Osteoblast (primary cell): ENCODE measurements at regions not wholly inside any gene's neighbourhood (a gene's known extent, or its start where the extent isn't known, plus 50 kb on each side); places are given as distances from the start of the nearest gene placed in this dataset.

Experiments used
- DNase-seq: peaks from one replicate; pipeline ENCODE4 v3.0.0; 2011; ENCODE audit warnings: low spot score, mixed read lengths; ENCODE audit not compliant: insufficient read length; ENCODE audit errors: missing footprints
- H2AFZ ChIP-seq: 2 replicates; pipeline ENCODE4 v1.6.0; 2011; ENCODE audit warnings: mild to moderate bottlenecking, low read length
- H3K27ac ChIP-seq: 2 replicates; pipeline ENCODE4 v1.5.1; 2011; ENCODE audit warnings: mild to moderate bottlenecking, low read depth, low read length, moderate library complexity
- H3K27me3 ChIP-seq: 2 replicates; pipeline ENCODE4 v1.6.0; 2012; ENCODE audit warnings: mild to moderate bottlenecking, control low read depth, inconsistent platforms, low read length, moderate library complexity; ENCODE audit not compliant: insufficient read depth
- H3K36me3 ChIP-seq: 2 replicates; pipeline ENCODE4 v1.5.1; 2011; ENCODE audit warnings: mild to moderate bottlenecking, low read length, control low read depth, moderate library complexity; ENCODE audit not compliant: insufficient read depth
- H3K4me1 ChIP-seq: 2 replicates; pipeline ENCODE4 v1.5.1; 2011; ENCODE audit warnings: mild to moderate bottlenecking, low read length, control low read depth, moderate library complexity; ENCODE audit not compliant: insufficient read depth
- H3K4me2 ChIP-seq: 2 replicates; pipeline ENCODE4 v1.6.0; 2011; ENCODE audit warnings: mild to moderate bottlenecking, low read length; ENCODE audit not compliant: insufficient read depth
- H3K4me3 ChIP-seq: fragments of 200-600 bp; sonication (generic); 3 replicates; pipeline ENCODE4 v1.5.1; 2012; ENCODE audit warnings: mild to moderate bottlenecking, low read length, inconsistent platforms; ENCODE audit not compliant: insufficient read depth
- H3K79me2 ChIP-seq: 2 replicates; pipeline ENCODE4 v1.6.0; 2012; ENCODE audit warnings: mild to moderate bottlenecking, low read length, control low read depth, inconsistent platforms; ENCODE audit not compliant: insufficient read depth
- H3K9me3 ChIP-seq: 2 replicates; pipeline ENCODE4 v1.5.1; 2011; ENCODE audit warnings: low read depth, low read length, control low read depth
- H4K20me1 ChIP-seq: 2 replicates; pipeline ENCODE4 v1.6.0; 2012; ENCODE audit warnings: mild to moderate bottlenecking, low read length, control low read depth; ENCODE audit not compliant: insufficient read depth
- CTCF ChIP-seq: IDR thresholded peaks from 2 replicates; pipeline ENCODE4 v1.5.1; 2011; ENCODE audit warnings: mild to moderate bottlenecking, low read depth, low read length, moderate library complexity; ENCODE audit errors: extremely low read depth

GRCh38 chr2:16351541-16351940, 314.1 kb downstream of the CYRIA start:
- H3K9me3 ChIP-seq = no peaks in the 10 kb centered on the region
- H3K4me3 ChIP-seq = no peak overlapping the region
- no peaks in the 10 kb centered on the region for H3K27me3 ChIP-seq
- no peaks in the 10 kb centered on the region for H3K36me3 ChIP-seq
- no peak for DNase-seq
- no peak overlapping the region for H2AFZ ChIP-seq
- TF ChIP-seq CTCF = no peak
- no peaks in the 10 kb centered on the region for H4K20me1 ChIP-seq
- H3K27ac ChIP-seq = no peak overlapping the region
- H3K79me2 ChIP-seq = no peaks in the 10 kb centered on the region
- no peak overlapping the region for H3K4me2 ChIP-seq
- no peaks in the 10 kb centered on the region for H3K4me1 ChIP-seq

- H3K27me3 ChIP-seq = no peaks in the 10 kb centered on the region
- H3K27ac ChIP-seq = no peak overlapping the region
- no peak for TF ChIP-seq CTCF
- no peak overlapping the region for H3K4me2 ChIP-seq
- no peaks in the 10 kb centered on the region for H3K9me3 ChIP-seq
- no peaks in the 10 kb centered on the region for H4K20me1 ChIP-seq
- H3K36me3 ChIP-seq = no peaks in the 10 kb centered on the region
- H3K4me1 ChIP-seq = no peaks in the 10 kb centered on the region
- H2AFZ ChIP-seq = no peak overlapping the region
- DNase-seq = no peak
- H3K79me2 ChIP-seq = no peaks in the 10 kb centered on the region
- no peak overlapping the region for H3K4me3 ChIP-seq
Measured at GRCh38 chr2:16351137-16351536, 314.5 kb downstream of the CYRIA start.

- no peaks in the 10 kb centered on the region for H3K79me2 ChIP-seq
- no peak for DNase-seq
- H3K27ac ChIP-seq = no peak overlapping the region
- no peak overlapping the region for H3K4me3 ChIP-seq
- H2AFZ ChIP-seq = no peak overlapping the region
- no peaks in the 10 kb centered on the region for H3K36me3 ChIP-seq
- no peaks in the 10 kb centered on the region for H3K4me1 ChIP-seq
- H3K4me2 ChIP-seq = no peak overlapping the region
- TF ChIP-seq CTCF = no peak
- H4K20me1 ChIP-seq = no peaks in the 10 kb centered on the region
- no peaks in the 10 kb centered on the region for H3K9me3 ChIP-seq
- H3K27me3 ChIP-seq = no peaks in the 10 kb centered on the region
Measured at GRCh38 chr2:16350211-16350610, 315.4 kb downstream of the CYRIA start.

GRCh38 chr2:16349811-16350210, 315.8 kb downstream of the CYRIA start:
- DNase-seq = no peak
- no peak overlapping the region for H3K4me3 ChIP-seq
- no peaks in the 10 kb centered on the region for H3K27me3 ChIP-seq
- H3K27ac ChIP-seq = no peak overlapping the region
- no peak for TF ChIP-seq CTCF
- no peak overlapping the region for H2AFZ ChIP-seq
- H3K36me3 ChIP-seq = no peaks in the 10 kb centered on the region
- H4K20me1 ChIP-seq = no peaks in the 10 kb centered on the region
- no peaks in the 10 kb centered on the region for H3K4me1 ChIP-seq
- H3K79me2 ChIP-seq = no peaks in the 10 kb centered on the region
- no peaks in the 10 kb centered on the region for H3K9me3 ChIP-seq
- H3K4me2 ChIP-seq = no peak overlapping the region
